Coronary artery (tissue), 2 donors: ENCODE measurements at regions not wholly inside any gene's neighbourhood (a gene's known extent, or its start where the extent isn't known, plus 50 kb on each side); places are given as distances from the start of the nearest gene placed in this dataset.
A peak's percentile ranks its signal among the peaks of the same experiment; 100 is the strongest.

Experiments
- DNase-seq: peaks from one replicate; pipeline ENCODE4 v3.0.0-alpha.2; 2017; ENCODE audit warnings: low spot score
- H3K27ac ChIP-seq, 2 donors: fragments of 200-600 bp; sonication (generic); one replicate each; pipeline ENCODE4 v1.5.1; 2016 to 2019
- H3K4me3 ChIP-seq: fragments of 200-600 bp; sonication (generic); 2 replicates; pipeline ENCODE4 v1.5.1; 2016; ENCODE audit warnings: mild to moderate bottlenecking, moderate library complexity
- TF ChIP-seq, protein P1 (sequence below): fragments of 200-600 bp; sonication (generic); IDR thresholded peaks from one replicate; pipeline ENCODE4 v1.5.1; 2019; ENCODE audit warnings: antibody characterized with exemption

- no peak for DNase-seq
- H3K4me3 ChIP-seq: no peak overlapping the region
- peak overlapping the region; percentile 62 to 68 for H3K27ac ChIP-seq
- TF ChIP-seq, protein P1, sequence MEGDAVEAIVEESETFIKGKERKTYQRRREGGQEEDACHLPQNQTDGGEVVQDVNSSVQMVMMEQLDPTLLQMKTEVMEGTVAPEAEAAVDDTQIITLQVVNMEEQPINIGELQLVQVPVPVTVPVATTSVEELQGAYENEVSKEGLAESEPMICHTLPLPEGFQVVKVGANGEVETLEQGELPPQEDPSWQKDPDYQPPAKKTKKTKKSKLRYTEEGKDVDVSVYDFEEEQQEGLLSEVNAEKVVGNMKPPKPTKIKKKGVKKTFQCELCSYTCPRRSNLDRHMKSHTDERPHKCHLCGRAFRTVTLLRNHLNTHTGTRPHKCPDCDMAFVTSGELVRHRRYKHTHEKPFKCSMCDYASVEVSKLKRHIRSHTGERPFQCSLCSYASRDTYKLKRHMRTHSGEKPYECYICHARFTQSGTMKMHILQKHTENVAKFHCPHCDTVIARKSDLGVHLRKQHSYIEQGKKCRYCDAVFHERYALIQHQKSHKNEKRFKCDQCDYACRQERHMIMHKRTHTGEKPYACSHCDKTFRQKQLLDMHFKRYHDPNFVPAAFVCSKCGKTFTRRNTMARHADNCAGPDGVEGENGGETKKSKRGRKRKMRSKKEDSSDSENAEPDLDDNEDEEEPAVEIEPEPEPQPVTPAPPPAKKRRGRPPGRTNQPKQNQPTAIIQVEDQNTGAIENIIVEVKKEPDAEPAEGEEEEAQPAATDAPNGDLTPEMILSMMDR: no peak
Measured at GRCh38 chr6:109239160-109239559, 143.1 kb downstream of the CD164 start.

GRCh38 chr6:109238396-109238795 lies 143.1 kb downstream of the CEP57L1 start:
- peak overlapping the region in 1 of 2 donors; percentile 68 for H3K27ac ChIP-seq

GRCh38 chr6:109237986-109238329 lies 142.7 kb downstream of the CEP57L1 start:
- DNase-seq: no peak
- no peak overlapping the region for H3K27ac ChIP-seq
- TF ChIP-seq, protein P1: no peak
- no peak overlapping the region for H3K4me3 ChIP-seq

More at GRCh38 chr6:109238396-109238795, 143.1 kb downstream of the CEP57L1 start:
- TF ChIP-seq, protein P1: no peak
- no peak for DNase-seq
- H3K4me3 ChIP-seq: no peak overlapping the region

GRCh38 chr6:109237077-109237985 lies 142.0 kb downstream of the CEP57L1 start:
- TF ChIP-seq, protein P1: no peak
- Histone ChIP-seq H3K4me3 (no peak overlapping the region), H3K27ac (peak overlapping the region in 1 of 2 donors; percentile 10)
- no peak for DNase-seq

DNA sequence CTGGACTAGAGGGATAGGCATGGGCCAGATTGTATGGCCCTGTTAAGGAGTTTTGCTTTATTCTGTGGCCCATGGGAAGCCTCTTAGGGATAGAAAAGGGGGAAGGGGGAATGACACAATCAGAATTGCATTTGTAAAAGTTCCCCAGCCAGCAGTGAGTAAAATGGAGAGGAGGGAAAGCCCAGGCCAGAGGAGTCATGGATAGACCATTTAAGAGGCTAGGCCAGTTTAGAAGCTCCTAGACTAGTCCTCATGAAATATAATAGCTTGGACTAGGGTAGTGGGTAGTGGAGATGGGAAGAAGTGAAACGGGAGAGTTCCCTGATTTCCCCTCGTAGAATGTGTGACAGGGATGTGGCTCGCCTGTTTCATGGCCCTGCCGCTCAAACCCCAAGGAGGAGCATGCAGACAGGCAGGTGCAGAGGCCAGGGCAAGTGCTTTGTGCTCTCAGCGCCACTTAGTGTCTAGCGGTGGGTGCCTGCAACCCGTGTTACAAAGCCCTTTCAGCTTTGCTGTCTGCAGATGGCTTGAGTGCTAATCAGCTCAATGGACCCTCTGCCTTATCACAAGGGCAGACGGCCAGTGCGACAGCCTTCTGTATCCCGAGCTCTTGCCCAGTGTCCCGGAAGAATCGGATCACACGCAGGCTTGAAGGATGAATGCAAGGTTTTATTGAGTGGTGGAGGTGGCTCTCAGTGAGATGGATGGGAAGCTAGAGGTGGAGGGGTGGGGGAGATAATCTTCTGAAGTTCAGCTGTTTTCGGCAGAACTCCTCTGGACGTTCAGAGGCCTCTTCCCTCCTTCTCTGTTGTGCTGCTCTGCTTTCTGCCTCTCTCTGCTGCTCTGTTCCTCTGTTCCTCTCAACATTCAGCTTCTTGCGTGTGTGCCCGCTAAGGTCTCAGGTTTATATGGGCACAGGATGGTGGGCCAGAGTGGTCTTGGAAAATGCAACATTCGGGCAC lies 141.1 kb downstream of the CEP57L1 start:
- Histone ChIP-seq H3K4me3 (no peak overlapping the region), H3K27ac (peak overlapping the region in 1 of 2 donors; percentile 10)
- TF ChIP-seq, protein P1: no peak
- DNase-seq: no peak

- TF ChIP-seq, protein P1: no peak
- no peak overlapping the region for H3K27ac ChIP-seq
Measured at GRCh38 chr6:109235481-109236038, 140.3 kb downstream of the CEP57L1 start.

More at GRCh38 chr6:109235481-109236038, 140.3 kb downstream of the CEP57L1 start:
- no peak for DNase-seq
- no peak overlapping the region for H3K4me3 ChIP-seq
